ENCODE measurements at regions not wholly inside any gene's neighbourhood (a gene's known extent, or its start where the extent isn't known, plus 50 kb on each side); places are given as distances from the start of the nearest gene placed in this dataset.

DNA sequence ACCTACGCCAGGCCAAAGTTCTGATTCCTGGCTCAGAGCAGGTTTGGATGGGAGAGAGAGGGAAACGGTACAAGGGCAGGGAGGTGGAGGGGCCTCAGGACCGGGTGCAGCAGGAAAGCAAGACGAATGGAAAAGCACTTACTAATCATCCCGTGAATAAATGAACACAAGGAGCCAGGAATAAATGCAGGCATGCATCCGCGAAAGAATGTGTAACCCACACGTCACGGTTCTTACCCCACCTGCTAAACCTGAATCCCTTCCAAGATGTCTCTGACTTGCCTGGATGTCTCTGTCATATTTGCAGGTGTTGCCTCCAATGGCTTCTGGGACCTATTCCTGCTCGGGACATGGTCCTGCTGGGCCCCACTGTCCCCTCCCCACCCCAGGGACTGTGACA lies 335.2 kb upstream of the RNF32 start:
- DNase-seq (ENCODE audit: low read depth, low spot score) (no peak), ATAC-seq (no peak)
- POLR2A ChIA-PET: interaction anchor here (0.6 kb wide), 1 partner anchor 510 kb away, joined by 3 read pairs; no protein-coding TSS in a partner anchor
- Histone ChIP-seq H3K9me3 (ENCODE audit: control insufficient read depth, insufficient read depth, low read depth, low read length) (no peaks in the 10 kb centered on the region), H3K4me3 (ENCODE audit: low read depth in 2 of 2, low read length in 2 of 2) (no peak overlapping the region), H3K27ac (ENCODE audit: low read length) (no peak overlapping the region), H3K27me3 (ENCODE audit: control insufficient read depth, insufficient read depth, low read length) (no peaks in the 10 kb centered on the region), H3K36me3 (ENCODE audit: control insufficient read depth, insufficient read depth, low read length) (no peaks in the 10 kb centered on the region), H3K4me1 (ENCODE audit: control insufficient read depth, insufficient read depth, low read length) (no peaks in the 10 kb centered on the region)
- in situ Hi-C loops (cut with HindIII; ENCODE audit: low pct_unique_long_range_greater_than_20kb, low sequenced_read_pairs): no loop called here
- TF ChIP-seq, protein P1, sequence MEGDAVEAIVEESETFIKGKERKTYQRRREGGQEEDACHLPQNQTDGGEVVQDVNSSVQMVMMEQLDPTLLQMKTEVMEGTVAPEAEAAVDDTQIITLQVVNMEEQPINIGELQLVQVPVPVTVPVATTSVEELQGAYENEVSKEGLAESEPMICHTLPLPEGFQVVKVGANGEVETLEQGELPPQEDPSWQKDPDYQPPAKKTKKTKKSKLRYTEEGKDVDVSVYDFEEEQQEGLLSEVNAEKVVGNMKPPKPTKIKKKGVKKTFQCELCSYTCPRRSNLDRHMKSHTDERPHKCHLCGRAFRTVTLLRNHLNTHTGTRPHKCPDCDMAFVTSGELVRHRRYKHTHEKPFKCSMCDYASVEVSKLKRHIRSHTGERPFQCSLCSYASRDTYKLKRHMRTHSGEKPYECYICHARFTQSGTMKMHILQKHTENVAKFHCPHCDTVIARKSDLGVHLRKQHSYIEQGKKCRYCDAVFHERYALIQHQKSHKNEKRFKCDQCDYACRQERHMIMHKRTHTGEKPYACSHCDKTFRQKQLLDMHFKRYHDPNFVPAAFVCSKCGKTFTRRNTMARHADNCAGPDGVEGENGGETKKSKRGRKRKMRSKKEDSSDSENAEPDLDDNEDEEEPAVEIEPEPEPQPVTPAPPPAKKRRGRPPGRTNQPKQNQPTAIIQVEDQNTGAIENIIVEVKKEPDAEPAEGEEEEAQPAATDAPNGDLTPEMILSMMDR (IDR thresholded peaks at IDR 0.05): no peak
- TF ChIP-seq TCF7L2 (IDR thresholded peaks at IDR 0.05; ENCODE audit: low read depth, low read length): no peak
- no peak for TF ChIP-seq SIN3A (IDR thresholded peaks at IDR 0.05; ENCODE audit: borderline replicate concordance, insufficient read depth, low read depth, low read length)
- TF ChIP-seq POLR2AphosphoS5 (IDR thresholded peaks at IDR 0.05; ENCODE audit: low read depth, low read length): no peak
- TF ChIP-seq, protein P2, sequence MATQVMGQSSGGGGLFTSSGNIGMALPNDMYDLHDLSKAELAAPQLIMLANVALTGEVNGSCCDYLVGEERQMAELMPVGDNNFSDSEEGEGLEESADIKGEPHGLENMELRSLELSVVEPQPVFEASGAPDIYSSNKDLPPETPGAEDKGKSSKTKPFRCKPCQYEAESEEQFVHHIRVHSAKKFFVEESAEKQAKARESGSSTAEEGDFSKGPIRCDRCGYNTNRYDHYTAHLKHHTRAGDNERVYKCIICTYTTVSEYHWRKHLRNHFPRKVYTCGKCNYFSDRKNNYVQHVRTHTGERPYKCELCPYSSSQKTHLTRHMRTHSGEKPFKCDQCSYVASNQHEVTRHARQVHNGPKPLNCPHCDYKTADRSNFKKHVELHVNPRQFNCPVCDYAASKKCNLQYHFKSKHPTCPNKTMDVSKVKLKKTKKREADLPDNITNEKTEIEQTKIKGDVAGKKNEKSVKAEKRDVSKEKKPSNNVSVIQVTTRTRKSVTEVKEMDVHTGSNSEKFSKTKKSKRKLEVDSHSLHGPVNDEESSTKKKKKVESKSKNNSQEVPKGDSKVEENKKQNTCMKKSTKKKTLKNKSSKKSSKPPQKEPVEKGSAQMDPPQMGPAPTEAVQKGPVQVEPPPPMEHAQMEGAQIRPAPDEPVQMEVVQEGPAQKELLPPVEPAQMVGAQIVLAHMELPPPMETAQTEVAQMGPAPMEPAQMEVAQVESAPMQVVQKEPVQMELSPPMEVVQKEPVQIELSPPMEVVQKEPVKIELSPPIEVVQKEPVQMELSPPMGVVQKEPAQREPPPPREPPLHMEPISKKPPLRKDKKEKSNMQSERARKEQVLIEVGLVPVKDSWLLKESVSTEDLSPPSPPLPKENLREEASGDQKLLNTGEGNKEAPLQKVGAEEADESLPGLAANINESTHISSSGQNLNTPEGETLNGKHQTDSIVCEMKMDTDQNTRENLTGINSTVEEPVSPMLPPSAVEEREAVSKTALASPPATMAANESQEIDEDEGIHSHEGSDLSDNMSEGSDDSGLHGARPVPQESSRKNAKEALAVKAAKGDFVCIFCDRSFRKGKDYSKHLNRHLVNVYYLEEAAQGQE (IDR thresholded peaks at IDR 0.05; ENCODE audit: insufficient read depth in 1 of 2, low read depth in 2 of 2, low read length in 1 of 2): no peak
- CTCF ChIA-PET: no interaction called here
- no TSS peak for BruUV-seq (replicated peaks)
- intact Hi-C loops (cut with micrococcal nuclease; ENCODE audit: unreplicated experiment): no loop called here

DNA sequence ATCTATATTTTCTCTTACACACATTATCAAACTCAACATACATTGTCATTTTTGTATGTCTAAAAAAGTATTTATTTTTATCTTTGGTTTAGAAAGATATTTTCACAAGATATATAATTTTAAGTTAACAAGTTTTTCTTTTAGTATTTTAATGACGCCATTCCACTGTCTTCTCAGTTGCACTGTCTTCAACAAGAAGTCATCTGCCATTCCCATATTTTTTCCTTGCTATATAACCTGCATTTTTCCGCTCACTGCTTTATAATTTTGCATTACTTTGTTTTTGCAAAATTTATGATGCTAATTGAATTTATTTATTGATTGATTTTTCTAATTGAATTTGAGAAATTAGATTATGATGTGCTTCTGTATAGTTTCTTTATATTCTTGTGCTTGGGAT lies 357.8 kb upstream of the RNF32 start:
- in situ Hi-C loops (cut with HindIII; ENCODE audit: low pct_unique_long_range_greater_than_20kb, low sequenced_read_pairs): no loop called here
- H3K4me1 ChIP-seq (ENCODE audit: control insufficient read depth, insufficient read depth, low read length): no peaks in the 10 kb centered on the region
- ChIA-PET CTCF (no interaction called here), POLR2A (no interaction called here)
- no peak overlapping the region for H3K27ac ChIP-seq (ENCODE audit: low read length)
- ATAC-seq: no peak
- no TSS peak for BruUV-seq (replicated peaks)
- no peak overlapping the region for H3K4me3 ChIP-seq (ENCODE audit: low read depth in 2 of 2, low read length in 2 of 2)
- H3K27me3 ChIP-seq (ENCODE audit: control insufficient read depth, insufficient read depth, low read length): no peaks in the 10 kb centered on the region
- peaks cover 10% of the 10 kb centered on the region for H3K9me3 ChIP-seq (ENCODE audit: control insufficient read depth, insufficient read depth, low read depth, low read length)
- DNase-seq (ENCODE audit: low read depth, low spot score): no peak
- H3K36me3 ChIP-seq (ENCODE audit: control insufficient read depth, insufficient read depth, low read length): no peaks in the 10 kb centered on the region
- intact Hi-C loops (cut with micrococcal nuclease; ENCODE audit: unreplicated experiment): no loop called here
- TF ChIP-seq, protein P1 (IDR thresholded peaks at IDR 0.05): no peak
- no peak for TF ChIP-seq SIN3A (IDR thresholded peaks at IDR 0.05; ENCODE audit: borderline replicate concordance, insufficient read depth, low read depth, low read length)
- TF ChIP-seq TCF7L2 (IDR thresholded peaks at IDR 0.05; ENCODE audit: low read depth, low read length): no peak
- no peak for TF ChIP-seq POLR2AphosphoS5 (IDR thresholded peaks at IDR 0.05; ENCODE audit: low read depth, low read length)
- TF ChIP-seq, protein P2 (IDR thresholded peaks at IDR 0.05; ENCODE audit: insufficient read depth in 1 of 2, low read depth in 2 of 2, low read length in 1 of 2): no peak

All from Panc1 (cell line).